ENCODE measurements at regions not wholly inside any gene's neighbourhood (a gene's known extent, or its start where the extent isn't known, plus 50 kb on each side); places are given as distances from the start of the nearest gene placed in this dataset.
"Not testable (repeated sequence)": the region's sequence is repeated elsewhere in the genome, so short reads cannot be mapped to it uniquely, and the experiment has no call there.

GRCh38 chr1:191427593-191427992 lies 730.7 kb upstream of the RGS18 start:
- Histone ChIP-seq H3K27ac (no peak overlapping the region), H3K9me3 (ENCODE audit: low read depth) (no peaks in the 10 kb centered on the region), H4K20me1 (ENCODE audit: insufficient read depth, poor library complexity, severe bottlenecking) (no peaks in the 10 kb centered on the region)

GRCh38 chr1:191432817-191433216 lies 725.4 kb upstream of the RGS18 start:
- Histone ChIP-seq H3K79me2 (no peaks in the 10 kb centered on the region), H4K20me1 (ENCODE audit: insufficient read depth, poor library complexity, severe bottlenecking) (no peaks in the 10 kb centered on the region), H3K9me2 (replicated peaks; ENCODE audit: insufficient read depth) (no peaks in the 10 kb centered on the region), H3K36me3 (replicated peaks; ENCODE audit: insufficient read depth, low read depth) (no peaks in the 10 kb centered on the region), H3K9me3 (ENCODE audit: low read depth) (no peaks in the 10 kb centered on the region), H3K27me3 (no peaks in the 10 kb centered on the region), H2AFZ (no peak overlapping the region), H3K4me2 (no peak overlapping the region), H3K4me1 (ENCODE audit: insufficient read depth) (no peaks in the 10 kb centered on the region), H3K4me3 (no peak overlapping the region), H3K27ac (no peak overlapping the region)
- WGBS (ENCODE audit: low lambda C conversion rate, missing lambda C conversion rate) = 47% methylated on average over 3 of the region's 3 CpGs
- TF ChIP-seq CTCF (IDR thresholded peaks at IDR 0.05; ENCODE audit: poor library complexity) (no peak), EZH2phosphoT487 (IDR thresholded peaks at IDR 0.05; ENCODE audit: low read depth, severe bottlenecking, unreplicated experiment) (no peak), EZH2 (IDR thresholded peaks at IDR 0.05; ENCODE audit: borderline replicate concordance) (no peak)
- DNase-seq (ENCODE audit: low spot score) = no peak

More at GRCh38 chr1:191427593-191427992, 730.7 kb upstream of the RGS18 start:
- Histone ChIP-seq H3K79me2 (no peaks in the 10 kb centered on the region), H3K27me3 (no peaks in the 10 kb centered on the region), H3K9me2 (replicated peaks; ENCODE audit: insufficient read depth) (no peaks in the 10 kb centered on the region), H3K4me2 (no peak overlapping the region), H3K36me3 (replicated peaks; ENCODE audit: insufficient read depth, low read depth) (no peaks in the 10 kb centered on the region), H2AFZ (no peak overlapping the region), H3K4me3 (no peak overlapping the region), H3K4me1 (ENCODE audit: insufficient read depth) (no peaks in the 10 kb centered on the region)
- WGBS (ENCODE audit: low lambda C conversion rate, missing lambda C conversion rate) = 64% methylated on average over 3 of the region's 3 CpGs
- DNase-seq (ENCODE audit: low spot score) = no peak
- no peak for TF ChIP-seq CTCF (IDR thresholded peaks at IDR 0.05; ENCODE audit: poor library complexity)
- TF ChIP-seq EZH2 (IDR thresholded peaks at IDR 0.05; ENCODE audit: borderline replicate concordance) = no peak
- no peak for TF ChIP-seq EZH2phosphoT487 (IDR thresholded peaks at IDR 0.05; ENCODE audit: low read depth, severe bottlenecking, unreplicated experiment)

- DNase-seq (ENCODE audit: low spot score) = no peak
- Histone ChIP-seq H3K27ac (no peak overlapping the region), H3K79me2 (no peaks in the 10 kb centered on the region), H3K4me1 (ENCODE audit: insufficient read depth) (no peaks in the 10 kb centered on the region), H3K36me3 (replicated peaks; ENCODE audit: insufficient read depth, low read depth) (no peaks in the 10 kb centered on the region), H3K27me3 (no peaks in the 10 kb centered on the region), H3K4me3 (no peak overlapping the region), H3K9me3 (ENCODE audit: low read depth) (no peaks in the 10 kb centered on the region), H2AFZ (no peak overlapping the region), H3K9me2 (replicated peaks; ENCODE audit: insufficient read depth) (no peaks in the 10 kb centered on the region), H4K20me1 (ENCODE audit: insufficient read depth, poor library complexity, severe bottlenecking) (no peaks in the 10 kb centered on the region), H3K4me2 (no peak overlapping the region)
- WGBS (ENCODE audit: low lambda C conversion rate, missing lambda C conversion rate) = 85% methylated on average over 1 of the region's 1 CpG
- no peak for TF ChIP-seq CTCF (IDR thresholded peaks at IDR 0.05; ENCODE audit: poor library complexity)
- no peak for TF ChIP-seq EZH2phosphoT487 (IDR thresholded peaks at IDR 0.05; ENCODE audit: low read depth, severe bottlenecking, unreplicated experiment)
- no peak for TF ChIP-seq EZH2 (IDR thresholded peaks at IDR 0.05; ENCODE audit: borderline replicate concordance)
Observed at GRCh38 chr1:191438979-191439378, 719.3 kb upstream of the RGS18 start.

- not testable (repeated sequence) for H2AFZ ChIP-seq; H3K9me2 ChIP-seq (replicated peaks; ENCODE audit: insufficient read depth); H3K36me3 ChIP-seq (replicated peaks; ENCODE audit: insufficient read depth, low read depth); H4K20me1 ChIP-seq (ENCODE audit: insufficient read depth, poor library complexity, severe bottlenecking); H3K27me3 ChIP-seq; H3K79me2 ChIP-seq; H3K27ac ChIP-seq; DNase-seq (ENCODE audit: low spot score); H3K4me1 ChIP-seq (ENCODE audit: insufficient read depth); H3K9me3 ChIP-seq (ENCODE audit: low read depth); H3K4me3 ChIP-seq; H3K4me2 ChIP-seq
- WGBS (ENCODE audit: low lambda C conversion rate, missing lambda C conversion rate) = 86% methylated on average over 9 of the region's 9 CpGs
Observed at GRCh38 chr1:191448279-191448678, 710.0 kb upstream of the RGS18 start.
